SK-N-MC (cell line): ENCODE measurements at regions not wholly inside any gene's neighbourhood (a gene's known extent, or its start where the extent isn't known, plus 50 kb on each side); places are given as distances from the start of the nearest gene placed in this dataset.
A peak's percentile ranks its signal among the peaks of the same experiment; 100 is the strongest.

Experiments used
- DNase-seq: peaks from one replicate; pipeline ENCODE4 v3.0.0-alpha.2; 2011; ENCODE audit warnings: low read depth, low spot score
- H3K27ac ChIP-seq: fragments of 200-600 bp; sonication (generic); 2 replicates; pipeline ENCODE4 v1.5.1; 2016; ENCODE audit warnings: mixed run types
- H3K36me3 ChIP-seq: fragments of 200-600 bp; sonication (generic); 2 replicates; pipeline ENCODE4 v1.6.1; 2017; ENCODE audit warnings: antibody characterized with exemption, low read length, mixed read lengths; ENCODE audit not compliant: insufficient read depth
- H3K4me3 ChIP-seq: fragments of 200-600 bp; sonication (generic); 2 replicates; pipeline ENCODE4 v1.5.1; 2016
- H3K9ac ChIP-seq: fragments of 200-600 bp; sonication (generic); 2 replicates; pipeline ENCODE4 v1.8.0; 2017; ENCODE audit warnings: mixed run types, mixed read lengths; ENCODE audit not compliant: insufficient read length
- H3K9me3 ChIP-seq: fragments of 200-600 bp; sonication (generic); 2 replicates; pipeline ENCODE4 v1.6.1; 2017; ENCODE audit warnings: low read depth, mild to moderate bottlenecking, antibody characterized with exemption, low read length, moderate library complexity, mixed read lengths
- EZH2 ChIP-seq: fragments of 200-600 bp; sonication (generic); IDR thresholded peaks from one replicate; pipeline ENCODE4 v1.6.1; 2017; ENCODE audit warnings: antibody characterized with exemption
- FOXP2 ChIP-seq: optimal IDR thresholded peaks from 2 replicates; pipeline ENCODE3; 2011; ENCODE audit warnings: mild to moderate bottlenecking, moderate library complexity; ENCODE audit not compliant: insufficient read depth; ENCODE audit errors: extremely low read length, control extremely low read depth
- POLR2AphosphoS5 ChIP-seq: IDR thresholded peaks from 2 replicates; pipeline ENCODE4 v1.6.1; 2012; ENCODE audit warnings: mild to moderate bottlenecking, low read depth, low read length, borderline replicate concordance

GRCh38 chr22:46072110-46072881 is 78.0 kb upstream of the PPARA start:
- peak overlapping the region; percentile 100 for H3K9ac ChIP-seq

GRCh38 chr22:46072981-46073682 is 77.2 kb upstream of the PPARA start:
- peak overlapping the region; percentile 98 for H3K27ac ChIP-seq
- H3K36me3 ChIP-seq, result peaks cover 53% of the 10 kb centered on the region

More at GRCh38 chr22:46072110-46072881, 78.0 kb upstream of the PPARA start:
- TF ChIP-seq EZH2 (no peak), POLR2AphosphoS5 (peak; percentile 12; the same call in 1 of the 2 replicates)
- H3K36me3 ChIP-seq, result peaks cover 50% of the 10 kb centered on the region
- H3K4me3 ChIP-seq, result peak overlapping the region; percentile 89
- no peaks in the 10 kb centered on the region for H3K9me3 ChIP-seq
- H3K27ac ChIP-seq, result peak overlapping the region; percentile 98
- DNase-seq, result no peak

GRCh38 chr22:46073683-46074504 is 76.4 kb upstream of the PPARA start:
- no peak for DNase-seq
- Histone ChIP-seq H3K4me3 (peak overlapping the region; percentile 89), H3K9me3 (no peaks in the 10 kb centered on the region), H3K27ac (peak overlapping the region; percentile 98), H3K36me3 (peaks cover 56% of the 10 kb centered on the region), H3K9ac (peak overlapping the region; percentile 100)
- no peak for TF ChIP-seq POLR2AphosphoS5
- TF ChIP-seq EZH2, result no peak
- TF ChIP-seq FOXP2, result no peak

More at GRCh38 chr22:46072981-46073682, 77.2 kb upstream of the PPARA start:
- TF ChIP-seq POLR2AphosphoS5 (no peak), FOXP2 (no peak), EZH2 (no peak)
- Histone ChIP-seq H3K9me3 (no peaks in the 10 kb centered on the region), H3K4me3 (peak overlapping the region; percentile 89), H3K9ac (peak overlapping the region; percentile 100)
- no peak for DNase-seq

- DNase-seq, result no peak
- Histone ChIP-seq H3K9me3 (no peaks in the 10 kb centered on the region), H3K36me3 (peaks cover 64% of the 10 kb centered on the region), H3K4me3 (peak overlapping the region; percentile 89), H3K9ac (peak overlapping the region; percentile 100), H3K27ac (peak overlapping the region; percentile 98)
- no peak for TF ChIP-seq EZH2
- no peak for TF ChIP-seq FOXP2
- TF ChIP-seq POLR2AphosphoS5, result no peak; the same call in 1 of the 2 replicates
Measured at GRCh38 chr22:46074771-46075551, 75.4 kb upstream of the PPARA start.

GRCh38 chr22:46075764-46076531 is 74.4 kb upstream of the PPARA start:
- Histone ChIP-seq H3K27ac (peak overlapping the region; percentile 98), H3K36me3 (peaks cover 69% of the 10 kb centered on the region), H3K4me3 (peak overlapping the region; percentile 89), H3K9me3 (no peaks in the 10 kb centered on the region), H3K9ac (peak overlapping the region; percentile 100)
- no peak for DNase-seq
- TF ChIP-seq POLR2AphosphoS5 (no peak), FOXP2 (no peak), EZH2 (no peak)

GRCh38 chr22:46076651-46077339 is 73.5 kb upstream of the PPARA start:
- Histone ChIP-seq H3K27ac (peak overlapping the region; percentile 98), H3K9ac (peak overlapping the region; percentile 100), H3K36me3 (peaks cover 77% of the 10 kb centered on the region), H3K9me3 (no peaks in the 10 kb centered on the region), H3K4me3 (peak overlapping the region; percentile 89)
- TF ChIP-seq POLR2AphosphoS5, result no peak; the same call in 1 of the 2 replicates
- TF ChIP-seq FOXP2, result no peak
- TF ChIP-seq EZH2, result no peak
- no peak for DNase-seq
